ENCODE measurements at regions not wholly inside any gene's neighbourhood (a gene's known extent, or its start where the extent isn't known, plus 50 kb on each side); places are given as distances from the start of the nearest gene placed in this dataset.

GRCh38 chr1:177825276-177825901 is 144.5 kb downstream of the SEC16B start:
- no peaks in the 10 kb centered on the region for H3K79me1 ChIP-seq (ENCODE audit: low read depth in 1 of 2, low read length in 2 of 2)
- no peaks in the 10 kb centered on the region for H3K9me3 ChIP-seq (ENCODE audit: control insufficient read depth, insufficient read depth, low read length)
- H2BK15ac ChIP-seq (ENCODE audit: low read depth, low read length): no peak overlapping the region
- no peak for ATAC-seq (ENCODE audit: low read depth)
- no peak overlapping the region for H3K27ac ChIP-seq (ENCODE audit: insufficient read depth, low read length)
- H2BK120ac ChIP-seq (ENCODE audit: low read depth, low read length): no peak overlapping the region
- no peak overlapping the region for H2AK9ac ChIP-seq (replicated peaks; ENCODE audit: low read depth, low read length, poor library complexity)
- no peak overlapping the region for H3K4ac ChIP-seq (ENCODE audit: low read depth, low read length)
- no peak overlapping the region for H3K18ac ChIP-seq (ENCODE audit: low read depth, low read length)
- no peak overlapping the region for H4K91ac ChIP-seq (ENCODE audit: insufficient read depth, low read depth, low read length)
- intact Hi-C loops (cut with micrococcal nuclease): no loop called here
- ChIA-PET POLR2A (ENCODE audit: unreplicated experiment) (no interaction called here), CTCF (interaction anchor here (1.2 kb wide), 1 partner anchor 88 kb away, joined by 3 read pairs; no protein-coding TSS in a partner anchor)
- no peak overlapping the region for H4K8ac ChIP-seq (ENCODE audit: low read depth in 2 of 2, low read length in 2 of 2)
- no peak overlapping the region for H3K9ac ChIP-seq (ENCODE audit: low read depth, low read length)
- H3K4me1 ChIP-seq (ENCODE audit: control insufficient read depth, insufficient read depth, low read length): no peaks in the 10 kb centered on the region
- H3K4me3 ChIP-seq (ENCODE audit: insufficient read depth, low read depth, low read length): no peak overlapping the region
- TF ChIP-seq SMC3 (IDR thresholded peaks at IDR 0.05; ENCODE audit: low read depth, low read length) (no peak), RAD21 (IDR thresholded peaks at IDR 0.05; ENCODE audit: low read length) (no peak), MAZ (IDR thresholded peaks at IDR 0.05; ENCODE audit: borderline replicate concordance, low read depth, low read length) (no peak), RCOR1 (IDR thresholded peaks at IDR 0.05; ENCODE audit: insufficient replicate concordance, low read length) (no peak), CTCF (conservative IDR thresholded peaks at IDR 0.05; ENCODE audit: low read depth, low read length) (no peak), ELK1 (IDR thresholded peaks at IDR 0.05; ENCODE audit: borderline replicate concordance, low read depth, low read length) (no peak), NFE2L2 (IDR thresholded peaks at IDR 0.05; ENCODE audit: low read depth, low read length) (no peak), BHLHE40 (IDR thresholded peaks at IDR 0.05; ENCODE audit: low read depth, low read length) (no peak), MAFK (IDR thresholded peaks at IDR 0.05; ENCODE audit: low read depth, low read length) (no peak), POLR2A (IDR thresholded peaks at IDR 0.05; ENCODE audit: low read depth, low read length) (no peak), FOS (IDR thresholded peaks at IDR 0.05; ENCODE audit: low read depth, low read length) (no peak), MXI1 (IDR thresholded peaks at IDR 0.05; ENCODE audit: borderline replicate concordance, low read depth, low read length) (no peak), USF2 (IDR thresholded peaks at IDR 0.05; ENCODE audit: low read depth, low read length) (no peak), RFX5 (IDR thresholded peaks at IDR 0.05; ENCODE audit: low read depth, low read length) (no peak), CEBPB (IDR thresholded peaks at IDR 0.05; ENCODE audit: low read depth, low read length) (no peak), CHD1 (IDR thresholded peaks at IDR 0.05; ENCODE audit: low read depth, low read length) (no peak)
- WGBS, 2 experiments (ENCODE audit: extremely low coverage in 2 of 2, insufficient read length in 1 of 2): no CpG with 5 or more reads among the region's 6 CpGs
- no peak overlapping the region for H3K4me2 ChIP-seq (ENCODE audit: low read depth, low read length)
- no peak for DNase-seq
- no peak overlapping the region for H4K5ac ChIP-seq (ENCODE audit: low read depth, low read length)
- dilution Hi-C loops (cut with HindIII; ENCODE audit: low sequenced_read_pairs, unreplicated experiment): no loop called here
- no peak overlapping the region for H2AFZ ChIP-seq (replicated peaks; ENCODE audit: low read length, poor library complexity)
- H2BK5ac ChIP-seq (ENCODE audit: low read depth, low read length, poor library complexity, severe bottlenecking): no peak overlapping the region
- no peak overlapping the region for H3K14ac ChIP-seq (replicated peaks; ENCODE audit: low read depth, low read length)
- in situ Hi-C loops (cut with MboI; ENCODE audit: low sequenced_read_pairs): no loop called here
- no peak overlapping the region for H3K23ac ChIP-seq (ENCODE audit: low read depth, low read length)
- no peaks in the 10 kb centered on the region for H4K20me1 ChIP-seq (ENCODE audit: insufficient read depth, low read length)
- BruUV-seq (replicated peaks): no TSS peak
- H3K36me3 ChIP-seq (ENCODE audit: control insufficient read depth, insufficient read depth, low read length): no peaks in the 10 kb centered on the region
- H3K56ac ChIP-seq (ENCODE audit: extremely low read depth, insufficient read depth, low read length): no peak overlapping the region
- H2AK5ac ChIP-seq (ENCODE audit: low read depth, low read length): no peak overlapping the region
- peaks cover 19% of the 10 kb centered on the region for H3K27me3 ChIP-seq (ENCODE audit: control insufficient read depth, insufficient read depth, low read length)
- no peak overlapping the region for H2BK20ac ChIP-seq (ENCODE audit: low read depth, low read length)
- H3K9me1 ChIP-seq (ENCODE audit: insufficient read depth, low read length): no peaks in the 10 kb centered on the region
